ENCODE measurements at regions not wholly inside any gene's neighbourhood (a gene's known extent, or its start where the extent isn't known, plus 50 kb on each side); places are given as distances from the start of the nearest gene placed in this dataset.

GRCh38 chr1:17885663-17886320, 130.7 kb downstream of the ACTL8 start:
- no peak overlapping the region for H3K27ac ChIP-seq
- no peak for TF ChIP-seq CTCF (conservative IDR thresholded peaks at IDR 0.05)
- no peak for TF ChIP-seq ZFX (IDR thresholded peaks at IDR 0.05)

- H3K27ac ChIP-seq: no peak overlapping the region
- TF ChIP-seq CTCF (conservative IDR thresholded peaks at IDR 0.05) (no peak), ZFX (IDR thresholded peaks at IDR 0.05) (no peak)
These were observed 131.3 kb downstream of the ACTL8 start for GRCh38 chr1:17886386-17886785.

- TF ChIP-seq ZFX (IDR thresholded peaks at IDR 0.05) (no peak), CTCF (conservative IDR thresholded peaks at IDR 0.05) (no peak)
- no peak overlapping the region for H3K27ac ChIP-seq
These were observed 131.8 kb downstream of the ACTL8 start for GRCh38 chr1:17886838-17887441.

- TF ChIP-seq ZFX (IDR thresholded peaks at IDR 0.05) (no peak), CTCF (conservative IDR thresholded peaks at IDR 0.05) (no peak)
- H3K27ac ChIP-seq: no peak overlapping the region
These were observed 132.7 kb downstream of the ACTL8 start for GRCh38 chr1:17887661-17888371.

- no peak overlapping the region for H3K27ac ChIP-seq
- TF ChIP-seq CTCF (conservative IDR thresholded peaks at IDR 0.05): no peak
- no peak for TF ChIP-seq ZFX (IDR thresholded peaks at IDR 0.05)
These were observed 135.1 kb downstream of the ACTL8 start for GRCh38 chr1:17890056-17890814.

- no peak for TF ChIP-seq CTCF (conservative IDR thresholded peaks at IDR 0.05)
- TF ChIP-seq ZFX (IDR thresholded peaks at IDR 0.05): no peak
These were observed 135.7 kb downstream of the ACTL8 start for GRCh38 chr1:17890815-17891191.

More at GRCh38 chr1:17890815-17891191, 135.7 kb downstream of the ACTL8 start:
- no peak overlapping the region; the same call in 1 of the 2 replicates for H3K27ac ChIP-seq
